B cell (primary cell): ENCODE measurements at regions not wholly inside any gene's neighbourhood (a gene's known extent, or its start where the extent isn't known, plus 50 kb on each side); places are given as distances from the start of the nearest gene placed in this dataset.
"Not testable (repeated sequence)": the region's sequence is repeated elsewhere in the genome, so short reads cannot be mapped to it uniquely, and the experiment has no call there.

Experiments used
- EZH2 ChIP-seq: IDR thresholded peaks from 2 replicates; pipeline ENCODE4 v1.6.1; 2012; ENCODE audit warnings: borderline replicate concordance, low read depth, mild to moderate bottlenecking, moderate library complexity, low read length; ENCODE audit not compliant: insufficient read depth, poor library complexity, severe bottlenecking
- TF ChIP-seq, protein P1 (sequence below): fragments of 200-600 bp; IDR thresholded peaks from one replicate; pipeline ENCODE4 v1.8.0; 2022; ENCODE audit warnings: antibody characterized with exemption, mild to moderate bottlenecking

DNA sequence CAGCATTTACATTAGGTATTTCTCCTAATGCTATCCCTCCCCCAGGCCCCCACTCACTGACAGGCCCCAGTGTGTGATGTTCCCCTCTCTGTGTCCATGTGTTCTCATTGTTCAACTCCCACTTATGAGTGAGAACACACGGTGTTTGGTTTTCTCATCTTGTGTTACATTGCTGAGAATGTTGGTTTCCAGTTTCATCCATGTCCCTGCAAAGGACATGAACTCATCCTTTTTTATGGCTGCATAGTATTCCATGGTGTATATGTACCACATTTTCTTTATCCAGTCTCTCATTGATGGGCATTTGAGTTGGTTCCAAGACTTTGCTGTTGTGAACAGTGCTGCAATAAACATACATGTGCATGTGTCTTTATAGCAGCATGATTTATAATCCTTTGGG, 73.0 kb upstream of the PAK3 start:
- TF ChIP-seq, protein P1, sequence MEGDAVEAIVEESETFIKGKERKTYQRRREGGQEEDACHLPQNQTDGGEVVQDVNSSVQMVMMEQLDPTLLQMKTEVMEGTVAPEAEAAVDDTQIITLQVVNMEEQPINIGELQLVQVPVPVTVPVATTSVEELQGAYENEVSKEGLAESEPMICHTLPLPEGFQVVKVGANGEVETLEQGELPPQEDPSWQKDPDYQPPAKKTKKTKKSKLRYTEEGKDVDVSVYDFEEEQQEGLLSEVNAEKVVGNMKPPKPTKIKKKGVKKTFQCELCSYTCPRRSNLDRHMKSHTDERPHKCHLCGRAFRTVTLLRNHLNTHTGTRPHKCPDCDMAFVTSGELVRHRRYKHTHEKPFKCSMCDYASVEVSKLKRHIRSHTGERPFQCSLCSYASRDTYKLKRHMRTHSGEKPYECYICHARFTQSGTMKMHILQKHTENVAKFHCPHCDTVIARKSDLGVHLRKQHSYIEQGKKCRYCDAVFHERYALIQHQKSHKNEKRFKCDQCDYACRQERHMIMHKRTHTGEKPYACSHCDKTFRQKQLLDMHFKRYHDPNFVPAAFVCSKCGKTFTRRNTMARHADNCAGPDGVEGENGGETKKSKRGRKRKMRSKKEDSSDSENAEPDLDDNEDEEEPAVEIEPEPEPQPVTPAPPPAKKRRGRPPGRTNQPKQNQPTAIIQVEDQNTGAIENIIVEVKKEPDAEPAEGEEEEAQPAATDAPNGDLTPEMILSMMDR: not testable (repeated sequence)
- not testable (repeated sequence) for TF ChIP-seq EZH2
